Uterus (tissue), 3 donors: ENCODE measurements at regions not wholly inside any gene's neighbourhood (a gene's known extent, or its start where the extent isn't known, plus 50 kb on each side); places are given as distances from the start of the nearest gene placed in this dataset.

ENCODE experiments used
- DNase-seq, 2 donors: peaks; one replicate each; pipeline ENCODE4 v3.0.0-alpha.2; 2019 to 2020
- H3K27ac ChIP-seq, 2 donors: fragments of 200-600 bp; sonication (generic); 1 replicate in 1 of 2; 2 replicates in 1 of 2; pipeline ENCODE4 v1.5.1; 2016 to 2018
- H3K27me3 ChIP-seq, 2 donors: fragments of 200-600 bp; sonication (generic); one replicate each; pipeline ENCODE4 v1.5.1; 2018 to 2019; ENCODE audit warnings: control low read depth in 1 of 2
- H3K36me3 ChIP-seq, 2 donors: fragments of 200-600 bp; sonication (generic); one replicate each; pipeline ENCODE4 v1.5.1; 2019; ENCODE audit warnings: control low read depth in 1 of 2
- H3K4me1 ChIP-seq, 2 donors: fragments of 200-600 bp; sonication (generic); one replicate each; pipeline ENCODE4 v1.5.1; 2018 to 2019; ENCODE audit warnings: control low read depth in 1 of 2
- H3K4me3 ChIP-seq, 2 donors: fragments of 200-600 bp; sonication (generic); 1 replicate in 1 of 2; 2 replicates in 1 of 2; pipeline ENCODE4 v1.5.1; 2018 to 2019; ENCODE audit warnings: mild to moderate bottlenecking in 1 of 2
- H3K9me3 ChIP-seq, 2 donors: fragments of 200-600 bp; sonication (generic); one replicate each; pipeline ENCODE4 v1.5.1; 2019; ENCODE audit warnings: control low read depth in 1 of 2
- POLR2A ChIP-seq, 2 donors: fragments of 450-650 bp; IDR thresholded peaks; one replicate each; pipeline ENCODE4 v1.6.1; 2016; ENCODE audit warnings: antibody characterized with exemption in 2 of 2, mild to moderate bottlenecking in 1 of 2, moderate library complexity in 1 of 2
- intact Hi-C: fragments of 100-400 bp; cut with DNase I; formaldehyde crosslinking; loops from one replicate; pipeline ENCODE4 v1.15.1; 2023; ENCODE audit warnings: low total_unique reads
- TF ChIP-seq, protein P1 (sequence below), 4 experiments: fragments of 200-600 bp in 2 of 4; fragments of 450-650 bp in 2 of 4; sonication (generic) in 2 of 4; IDR thresholded peaks; one replicate each; pipeline ENCODE4 v1.5.1; 2016 to 2019; ENCODE audit warnings: antibody characterized with exemption in 4 of 4, mild to moderate bottlenecking in 2 of 4, moderate library complexity in 1 of 4
- donor health status: DM: yes; HTN: yes; CAD: no.

DNA sequence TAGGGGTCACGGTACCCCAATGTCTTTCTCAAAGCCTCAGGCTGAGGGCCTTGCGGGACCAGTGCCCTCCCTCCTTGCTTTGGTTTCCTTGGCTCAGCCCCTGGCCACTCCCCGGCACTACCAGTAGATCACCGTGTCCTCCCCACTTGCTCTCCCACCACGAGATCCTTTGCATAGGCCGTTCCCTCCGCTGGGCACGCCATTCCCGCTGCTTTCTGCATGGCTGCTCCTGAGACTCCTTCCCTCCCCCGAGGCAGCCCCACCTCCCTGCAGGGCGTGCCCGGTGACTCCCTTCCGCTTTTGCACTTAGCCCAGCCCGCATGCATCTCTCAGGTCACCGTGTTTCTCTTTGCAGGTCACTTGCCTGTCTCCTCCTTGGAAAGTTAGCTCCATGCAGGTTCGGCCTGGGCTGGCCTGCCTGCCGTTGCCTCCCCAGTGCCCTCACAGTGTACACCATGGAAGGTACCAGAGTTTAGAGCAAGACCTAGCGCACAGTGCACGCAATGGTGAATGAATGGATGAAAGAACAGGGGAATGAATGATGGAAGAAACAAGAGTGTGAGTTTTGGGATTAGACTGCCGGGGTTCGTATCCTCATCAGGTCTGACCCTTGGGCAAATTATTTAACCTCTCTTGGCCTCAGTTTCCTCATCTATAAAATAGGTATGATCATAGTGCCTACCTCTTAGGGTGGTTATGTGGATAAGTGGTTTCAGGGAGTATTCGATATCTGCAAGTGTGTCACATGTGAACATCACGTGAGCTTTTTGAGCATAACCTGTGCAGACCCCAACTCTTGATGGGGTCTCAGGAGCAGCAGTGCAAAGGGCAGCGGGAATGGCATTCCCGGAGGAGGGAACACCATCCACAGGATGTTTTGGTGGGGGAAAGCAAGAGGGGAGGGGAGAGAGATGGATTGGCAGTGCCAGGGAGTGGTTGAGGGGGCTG, 214.3 kb downstream of the C9orf50 start:
- Histone ChIP-seq H3K9me3 (no peaks in the 10 kb centered on the region), H3K27ac (peak overlapping the region in 1 of 2 donors; percentile 92), H3K4me3 (no peak overlapping the region), H3K27me3 (no peaks in the 10 kb centered on the region), H3K36me3 (no peaks in the 10 kb centered on the region), H3K4me1 (peaks cover 4 to 33% of the 10 kb centered on the region in 2 donors)
- TF ChIP-seq POLR2A (IDR thresholded peaks at IDR 0.05), result peak in 1 of 2 donors; percentile 15
- TF ChIP-seq, protein P1, sequence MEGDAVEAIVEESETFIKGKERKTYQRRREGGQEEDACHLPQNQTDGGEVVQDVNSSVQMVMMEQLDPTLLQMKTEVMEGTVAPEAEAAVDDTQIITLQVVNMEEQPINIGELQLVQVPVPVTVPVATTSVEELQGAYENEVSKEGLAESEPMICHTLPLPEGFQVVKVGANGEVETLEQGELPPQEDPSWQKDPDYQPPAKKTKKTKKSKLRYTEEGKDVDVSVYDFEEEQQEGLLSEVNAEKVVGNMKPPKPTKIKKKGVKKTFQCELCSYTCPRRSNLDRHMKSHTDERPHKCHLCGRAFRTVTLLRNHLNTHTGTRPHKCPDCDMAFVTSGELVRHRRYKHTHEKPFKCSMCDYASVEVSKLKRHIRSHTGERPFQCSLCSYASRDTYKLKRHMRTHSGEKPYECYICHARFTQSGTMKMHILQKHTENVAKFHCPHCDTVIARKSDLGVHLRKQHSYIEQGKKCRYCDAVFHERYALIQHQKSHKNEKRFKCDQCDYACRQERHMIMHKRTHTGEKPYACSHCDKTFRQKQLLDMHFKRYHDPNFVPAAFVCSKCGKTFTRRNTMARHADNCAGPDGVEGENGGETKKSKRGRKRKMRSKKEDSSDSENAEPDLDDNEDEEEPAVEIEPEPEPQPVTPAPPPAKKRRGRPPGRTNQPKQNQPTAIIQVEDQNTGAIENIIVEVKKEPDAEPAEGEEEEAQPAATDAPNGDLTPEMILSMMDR (IDR thresholded peaks at IDR 0.05), result no peak
- DNase-seq, result peak; percentile 67 to 73
- intact Hi-C loops, result no loop called here

- Histone ChIP-seq H3K27me3 (no peaks in the 10 kb centered on the region), H3K9me3 (no peaks in the 10 kb centered on the region), H3K27ac (peak overlapping the region in 1 of 2 donors; percentile 92), H3K4me3 (no peak overlapping the region), H3K4me1 (peaks cover 4 to 33% of the 10 kb centered on the region in 2 donors), H3K36me3 (no peaks in the 10 kb centered on the region)
- intact Hi-C loops, result no loop called here
- no peak for TF ChIP-seq POLR2A (IDR thresholded peaks at IDR 0.05)
- no peak for DNase-seq
These were observed 215.1 kb downstream of the C9orf50 start for GRCh38 chr9:129405827-129406213.

DNA sequence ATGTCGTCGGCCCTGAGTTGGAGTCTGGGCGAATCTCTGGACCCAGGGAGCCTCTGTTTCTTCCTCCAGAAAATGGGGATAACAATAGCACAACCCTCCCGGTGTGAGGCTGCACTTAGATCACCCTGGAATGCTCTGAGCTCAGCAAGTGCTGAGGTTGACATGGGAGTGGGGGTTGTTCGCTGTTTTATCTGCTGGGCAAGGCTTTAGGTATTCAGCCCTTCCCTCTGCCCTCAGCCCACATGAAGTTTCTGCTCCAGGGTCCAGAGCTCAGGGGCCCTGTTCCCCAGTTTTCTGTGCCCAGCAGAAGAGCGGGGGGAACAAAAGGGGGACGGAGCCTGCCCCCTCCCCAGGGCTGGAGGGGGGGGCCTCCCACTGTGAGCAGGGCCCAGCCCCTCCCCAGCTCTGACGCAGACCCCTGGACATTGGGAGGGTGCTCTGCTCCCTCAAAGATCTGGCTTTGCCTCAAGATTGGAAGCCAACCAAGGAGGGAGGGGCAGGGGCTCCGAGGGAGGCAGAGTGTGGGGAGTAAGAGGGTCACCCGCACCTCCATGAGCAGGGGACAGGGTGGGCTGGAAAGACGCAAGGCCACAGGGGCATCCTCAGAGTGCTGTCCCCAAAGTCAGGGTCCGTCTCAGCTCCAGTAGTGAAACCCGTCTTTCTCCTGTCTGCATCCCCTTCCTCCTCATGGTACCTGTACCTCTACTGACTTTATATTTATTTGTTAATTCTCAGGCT, 215.6 kb downstream of the C9orf50 start:
- H3K27me3 ChIP-seq, result no peaks in the 10 kb centered on the region
- H3K4me3 ChIP-seq, result no peak overlapping the region
- DNase-seq, result no peak
- TF ChIP-seq, protein P1 (IDR thresholded peaks at IDR 0.05), result no peak
- TF ChIP-seq POLR2A (IDR thresholded peaks at IDR 0.05), result no peak
- H3K36me3 ChIP-seq, result no peaks in the 10 kb centered on the region
- peak overlapping the region; percentile 88 to 92 for H3K27ac ChIP-seq
- peaks cover 4 to 33% of the 10 kb centered on the region in 2 donors for H3K4me1 ChIP-seq
- intact Hi-C loops, result no loop called here
- no peaks in the 10 kb centered on the region for H3K9me3 ChIP-seq

DNA sequence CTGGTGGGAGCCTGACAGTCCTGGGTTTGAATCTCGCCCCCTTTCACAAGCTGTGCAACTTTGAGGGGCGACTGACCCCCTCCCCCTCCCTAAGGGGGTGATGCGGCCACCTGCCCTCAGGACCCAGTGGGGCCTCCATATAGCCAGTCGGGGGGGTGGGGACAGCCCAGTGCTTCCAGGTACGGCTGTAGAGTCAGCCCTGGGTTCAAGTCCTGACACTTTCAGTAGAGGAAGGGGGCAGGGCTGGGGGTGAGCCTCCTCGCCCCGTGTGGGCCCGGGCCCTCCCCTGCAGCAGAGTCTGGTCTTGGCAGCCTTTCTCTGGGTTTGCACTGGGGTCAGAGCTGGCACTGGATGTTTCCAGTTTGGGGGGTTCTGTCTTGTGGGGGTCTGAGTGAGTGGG, 216.3 kb downstream of the C9orf50 start:
- DNase-seq, result no peak
- Histone ChIP-seq H3K27me3 (no peaks in the 10 kb centered on the region), H3K9me3 (no peaks in the 10 kb centered on the region), H3K4me3 (no peak overlapping the region), H3K36me3 (no peaks in the 10 kb centered on the region), H3K4me1 (peaks cover 4 to 33% of the 10 kb centered on the region in 2 donors), H3K27ac (peak overlapping the region; percentile 88 to 92)
- no peak for TF ChIP-seq POLR2A (IDR thresholded peaks at IDR 0.05)
- TF ChIP-seq, protein P1 (IDR thresholded peaks at IDR 0.05), result no peak
- intact Hi-C loops, result loop anchor here (5.0 kb wide), 1 partner anchor 78 kb away; no protein-coding TSS in a partner anchor

GRCh38 chr9:129403779-129404620, 216.9 kb downstream of the C9orf50 start:
- Histone ChIP-seq H3K27ac (peak overlapping the region; percentile 88 to 92), H3K9me3 (no peaks in the 10 kb centered on the region), H3K4me1 (peaks cover 4 to 33% of the 10 kb centered on the region in 2 donors), H3K36me3 (no peaks in the 10 kb centered on the region), H3K4me3 (no peak overlapping the region), H3K27me3 (no peaks in the 10 kb centered on the region)
- TF ChIP-seq, protein P1 (IDR thresholded peaks at IDR 0.05), result no peak
- intact Hi-C loops, result loop anchor here (5.0 kb wide), 1 partner anchor 78 kb away; no protein-coding TSS in a partner anchor
- no peak for DNase-seq
